ENCODE measurements at regions not wholly inside any gene's neighbourhood (a gene's known extent, or its start where the extent isn't known, plus 50 kb on each side); places are given as distances from the start of the nearest gene placed in this dataset.

DNA sequence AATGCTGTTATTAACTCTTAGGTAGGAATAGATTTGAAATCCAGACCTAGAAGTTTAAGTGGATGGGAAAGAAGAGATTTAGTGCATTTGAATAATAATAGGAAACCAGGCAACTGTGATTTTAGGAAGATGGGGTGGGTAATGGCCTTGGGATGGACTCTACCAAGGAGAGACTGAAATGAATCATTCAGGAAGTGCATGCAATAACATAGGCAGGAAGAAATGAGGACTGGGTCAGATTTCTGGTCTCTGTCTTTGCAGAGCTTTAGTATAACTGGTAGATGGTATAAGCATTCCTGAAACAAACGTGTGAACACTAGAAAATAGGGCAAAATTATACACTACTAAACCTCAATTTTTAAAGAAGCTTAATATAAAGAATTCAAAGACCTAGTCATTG lies 274.4 kb upstream of the CLINT1 start:
- TF ChIP-seq, protein P1, sequence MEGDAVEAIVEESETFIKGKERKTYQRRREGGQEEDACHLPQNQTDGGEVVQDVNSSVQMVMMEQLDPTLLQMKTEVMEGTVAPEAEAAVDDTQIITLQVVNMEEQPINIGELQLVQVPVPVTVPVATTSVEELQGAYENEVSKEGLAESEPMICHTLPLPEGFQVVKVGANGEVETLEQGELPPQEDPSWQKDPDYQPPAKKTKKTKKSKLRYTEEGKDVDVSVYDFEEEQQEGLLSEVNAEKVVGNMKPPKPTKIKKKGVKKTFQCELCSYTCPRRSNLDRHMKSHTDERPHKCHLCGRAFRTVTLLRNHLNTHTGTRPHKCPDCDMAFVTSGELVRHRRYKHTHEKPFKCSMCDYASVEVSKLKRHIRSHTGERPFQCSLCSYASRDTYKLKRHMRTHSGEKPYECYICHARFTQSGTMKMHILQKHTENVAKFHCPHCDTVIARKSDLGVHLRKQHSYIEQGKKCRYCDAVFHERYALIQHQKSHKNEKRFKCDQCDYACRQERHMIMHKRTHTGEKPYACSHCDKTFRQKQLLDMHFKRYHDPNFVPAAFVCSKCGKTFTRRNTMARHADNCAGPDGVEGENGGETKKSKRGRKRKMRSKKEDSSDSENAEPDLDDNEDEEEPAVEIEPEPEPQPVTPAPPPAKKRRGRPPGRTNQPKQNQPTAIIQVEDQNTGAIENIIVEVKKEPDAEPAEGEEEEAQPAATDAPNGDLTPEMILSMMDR (conservative IDR thresholded peaks at IDR 0.05) = no peak
- no peak for TF ChIP-seq EZH2 (IDR thresholded peaks at IDR 0.05; ENCODE audit: low read depth)
